HG02943 (cell line): ENCODE measurements at regions not wholly inside any gene's neighbourhood (a gene's known extent, or its start where the extent isn't known, plus 50 kb on each side); places are given as distances from the start of the nearest gene placed in this dataset.

Source experiments
- ATAC-seq: cut with Tn5 transposase; IDR thresholded peaks from one replicate; pipeline ENCODE4 v1.9.1; 2021; ENCODE audit warnings: mild to moderate bottlenecking, low read depth, moderate library complexity; ENCODE audit not compliant: unreplicated experiment

DNA sequence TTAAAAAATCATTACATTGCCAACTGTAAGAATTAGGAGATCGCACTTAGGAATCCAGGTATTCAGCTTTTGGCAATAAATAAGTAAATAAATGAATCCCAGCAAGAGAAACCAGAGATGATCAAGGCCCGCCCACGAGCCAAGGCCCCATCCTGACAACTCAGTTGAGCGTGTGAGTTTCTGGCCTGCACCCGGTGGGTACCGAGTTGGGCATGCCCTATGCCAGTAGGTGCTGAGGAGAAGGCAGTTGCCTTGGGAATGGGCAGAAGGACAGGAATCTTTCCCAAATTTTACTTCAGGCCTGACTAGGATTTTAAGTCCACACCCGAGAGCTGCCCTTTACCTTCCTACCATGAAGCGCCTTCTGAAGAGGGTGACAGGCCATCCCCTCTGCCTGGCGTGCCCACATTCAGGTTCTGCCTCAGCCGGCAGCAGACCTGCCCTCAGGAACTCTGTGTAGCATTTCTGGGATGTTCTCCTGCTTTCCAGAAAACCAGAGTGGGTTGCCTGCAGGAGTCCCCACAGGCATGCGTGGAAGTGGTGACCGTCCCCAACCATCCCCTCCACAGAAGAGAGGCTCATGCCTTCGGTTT, 99.3 kb upstream of the ALDH1A3 start:
- ATAC-seq: no peak

DNA sequence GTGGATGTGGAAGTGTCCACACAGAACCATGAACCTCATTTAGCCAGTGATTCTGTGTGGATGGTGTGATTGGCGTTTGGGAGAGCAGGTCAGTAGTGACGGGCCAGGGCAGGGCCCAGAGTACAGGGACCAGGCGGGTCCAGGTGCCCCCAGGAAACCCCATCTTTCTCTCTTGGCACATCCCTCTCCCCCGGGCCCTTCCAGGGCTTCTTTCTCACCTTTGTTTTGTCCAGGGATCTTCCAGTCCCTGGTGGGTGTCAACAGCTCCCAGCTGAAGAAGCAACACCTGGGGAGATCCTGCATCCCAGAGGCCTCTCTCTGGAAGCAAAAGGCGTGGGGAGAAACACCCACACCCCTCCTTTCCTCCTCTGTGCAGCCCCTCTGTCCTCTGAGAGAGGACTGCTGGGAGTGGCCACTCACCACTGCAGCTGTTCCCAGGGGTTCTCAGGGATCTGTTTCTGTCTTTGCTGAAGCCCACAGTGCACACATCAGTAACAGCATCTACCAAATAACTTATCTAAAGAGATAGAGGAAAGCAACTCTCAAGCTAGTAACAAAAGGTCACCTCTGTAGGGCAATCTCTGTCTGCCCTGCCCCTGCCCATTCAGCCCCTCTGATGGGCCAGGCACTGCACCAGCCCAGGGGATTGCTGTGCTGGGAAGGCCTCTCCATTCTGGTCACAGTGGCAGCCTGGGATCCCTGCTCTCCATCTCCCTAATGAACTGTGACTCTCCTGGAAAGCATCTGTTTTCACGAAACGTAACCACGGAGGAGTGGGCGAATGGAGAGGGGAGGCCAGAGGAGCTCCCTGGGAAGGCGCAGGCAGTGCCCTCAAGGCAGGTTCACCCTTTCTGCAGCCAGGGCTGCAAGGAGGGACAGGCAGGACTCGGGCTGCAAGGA, 98.3 kb upstream of the ALDH1A3 start:
- no peak for ATAC-seq

GRCh38 chr15:100781961-100782530, 97.6 kb upstream of the ALDH1A3 start:
- no peak for ATAC-seq

- no peak for ATAC-seq
Observed at GRCh38 chr15:100783291-100783690, 96.3 kb upstream of the ALDH1A3 start.

- ATAC-seq: no peak
Observed at GRCh38 chr15:100783760-100784492, 95.7 kb upstream of the ALDH1A3 start.

DNA sequence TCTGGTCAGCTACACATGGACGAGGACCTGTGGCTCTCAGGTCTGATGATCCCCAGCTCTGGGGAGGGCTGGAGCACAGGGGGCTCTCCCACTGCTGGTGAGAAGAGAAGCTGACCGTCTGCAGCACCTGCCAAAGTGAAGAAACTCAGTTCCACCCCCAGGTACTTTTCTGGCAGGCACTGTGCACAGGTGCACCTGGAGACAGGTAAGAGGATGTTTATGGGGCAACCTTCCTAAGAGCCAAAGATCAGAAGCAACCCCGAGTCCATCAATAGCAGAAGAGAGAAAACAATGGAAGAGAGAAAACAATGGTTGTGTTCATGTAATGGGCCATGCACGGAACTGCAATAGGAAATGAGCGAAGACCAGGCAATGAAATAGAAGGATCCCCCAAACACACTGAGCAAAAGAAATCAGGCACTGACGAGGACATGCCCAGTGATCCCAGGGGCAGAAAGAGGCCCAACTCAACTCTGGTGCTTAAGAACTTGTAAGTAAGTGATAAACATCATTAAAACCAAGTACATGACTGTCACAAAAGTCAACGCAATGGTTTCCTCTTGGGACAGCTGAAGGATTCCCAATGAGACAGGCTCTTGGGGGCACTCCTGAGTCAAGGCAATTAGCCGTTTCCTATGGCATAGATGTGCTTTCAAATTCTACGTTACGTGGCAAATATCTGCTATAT, 95.0 kb upstream of the ALDH1A3 start:
- ATAC-seq: no peak

DNA sequence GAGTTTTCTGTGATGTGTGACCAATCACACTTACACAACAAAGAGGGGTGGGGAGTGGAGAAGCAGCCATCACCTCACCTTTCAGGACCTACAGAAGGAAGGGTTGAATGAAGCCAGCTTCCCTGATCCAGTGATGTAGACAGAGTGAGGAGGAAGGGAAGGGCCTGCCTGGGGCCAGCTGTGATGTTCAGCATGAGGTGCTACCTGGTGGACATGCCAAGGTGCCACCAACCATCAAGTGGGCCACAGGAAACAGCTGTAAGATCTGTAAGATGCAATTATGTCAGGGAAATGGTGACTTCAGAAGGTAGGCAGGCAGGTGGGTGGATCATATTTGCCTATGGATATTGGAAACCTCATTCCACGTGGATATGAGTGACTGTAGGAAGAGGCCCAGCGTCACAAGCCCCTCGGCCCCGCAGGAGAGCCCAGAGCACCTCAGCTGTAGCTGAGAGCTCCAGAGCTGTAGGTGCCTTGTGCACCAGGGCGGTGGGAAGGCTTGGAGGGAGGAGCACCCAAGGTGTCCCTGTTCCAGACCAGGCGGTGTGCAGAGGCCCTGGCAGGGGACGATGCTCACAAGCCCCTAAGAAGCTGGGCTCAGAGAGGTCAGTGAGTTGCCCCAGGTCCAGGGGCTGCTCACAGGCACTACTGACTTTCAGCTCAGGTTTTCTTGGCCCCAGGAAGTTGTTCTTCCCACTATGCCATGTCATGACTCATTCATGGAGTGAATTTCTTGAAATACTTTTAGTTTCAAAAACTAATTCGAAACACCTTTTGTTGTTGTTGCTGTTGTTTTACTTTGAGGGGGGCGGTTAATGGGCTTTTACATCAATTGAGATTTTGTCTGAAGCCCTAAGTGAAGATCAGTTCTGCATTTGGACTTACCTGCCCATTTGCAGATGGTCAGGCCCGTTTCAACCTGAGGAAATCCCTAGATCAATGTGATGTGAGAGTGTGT, 94.2 kb upstream of the ALDH1A3 start:
- no peak for ATAC-seq

DNA sequence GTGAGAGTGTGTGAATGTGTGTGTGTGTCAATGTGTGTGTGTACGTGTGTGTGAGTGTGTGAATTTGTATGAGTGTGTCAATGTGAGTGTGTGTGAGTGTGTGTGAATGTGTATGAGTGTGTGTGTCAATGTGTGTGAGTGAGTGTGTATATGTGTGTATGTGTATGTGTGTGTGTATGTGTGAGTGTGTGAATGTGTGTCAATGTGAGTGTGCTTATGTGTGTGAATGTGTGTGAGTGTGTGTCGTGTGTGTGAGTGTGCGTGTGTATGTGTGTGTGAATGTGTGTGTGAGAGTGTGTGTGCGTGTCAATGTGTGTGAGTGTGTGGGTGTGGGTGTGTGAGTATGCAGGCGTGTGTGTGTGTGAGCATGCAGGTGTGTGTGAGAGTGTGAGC, 93.5 kb upstream of the ALDH1A3 start:
- ATAC-seq: no peak

DNA sequence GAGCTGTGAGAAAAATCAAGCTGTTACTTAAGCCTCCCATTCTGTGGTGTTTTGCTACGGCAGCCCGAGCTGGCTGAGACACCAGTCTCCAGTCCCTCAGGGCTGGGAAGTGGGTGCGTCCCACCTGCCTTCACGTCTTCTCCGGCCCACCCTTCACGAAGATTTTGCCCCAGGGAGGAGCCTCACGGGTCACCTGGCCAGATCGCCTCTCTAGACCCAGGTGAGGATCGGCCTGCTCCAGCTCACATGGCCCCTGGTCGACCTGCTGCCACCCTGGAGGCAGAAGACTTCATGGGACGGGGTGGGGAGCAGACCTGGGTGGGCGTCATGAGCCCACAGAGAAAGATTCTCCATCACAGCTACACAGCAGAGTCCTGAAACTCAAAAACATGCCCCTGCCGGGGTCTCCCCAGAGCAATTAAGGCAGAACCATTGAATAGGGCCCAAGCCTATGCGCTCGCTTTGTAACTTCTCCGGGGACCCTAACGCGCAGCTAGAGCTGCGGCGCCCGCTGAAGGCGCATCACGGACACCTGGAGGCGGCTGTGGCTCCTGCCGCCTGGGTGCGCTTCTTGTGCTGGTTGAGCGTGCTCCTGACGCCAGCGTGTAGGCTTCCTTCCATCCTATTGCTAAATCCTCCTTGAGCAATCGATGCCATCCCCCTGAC, 92.6 kb upstream of the ALDH1A3 start:
- no peak for ATAC-seq

DNA sequence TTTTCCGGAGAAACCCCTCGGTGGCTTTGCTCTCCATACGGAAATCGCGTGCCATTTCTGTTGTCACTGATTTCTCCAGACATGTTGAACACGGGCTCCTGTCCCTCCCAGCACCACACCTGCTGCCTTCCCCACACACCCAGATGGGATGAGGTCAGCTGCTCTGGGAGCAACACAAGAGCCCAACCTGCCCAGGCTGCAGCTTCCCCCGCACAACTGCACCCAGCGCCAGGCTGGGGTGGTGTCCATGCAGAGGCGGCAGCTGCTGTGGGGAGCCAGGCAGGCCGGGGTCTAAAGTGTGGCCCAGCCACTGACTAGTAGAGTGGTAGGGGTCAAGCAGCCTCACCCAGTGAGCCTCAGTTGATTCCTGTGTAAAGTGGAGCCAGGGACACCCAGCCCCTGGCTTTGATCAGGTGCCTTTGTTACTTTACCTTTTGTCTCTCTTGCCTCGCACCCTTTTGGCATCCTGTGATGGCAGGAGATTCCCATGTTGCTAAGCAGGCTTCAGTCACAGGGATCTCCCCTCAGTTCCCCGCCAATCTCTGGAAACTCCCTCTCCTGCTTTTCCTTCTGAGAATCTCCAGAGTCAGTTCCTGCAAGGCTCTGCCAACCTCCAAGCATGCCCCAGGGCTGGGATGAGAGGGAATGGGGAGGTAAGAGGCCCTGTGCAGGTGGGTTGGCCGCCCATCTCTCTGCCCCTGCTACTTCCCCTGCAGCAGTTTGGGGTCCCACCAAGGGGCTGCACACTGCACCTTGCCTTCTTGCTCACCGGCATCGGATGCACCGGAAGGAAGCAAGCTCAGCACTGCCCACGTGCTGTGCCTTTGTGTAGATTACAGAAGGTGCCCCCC, 91.8 kb upstream of the ALDH1A3 start:
- no peak for ATAC-seq

- ATAC-seq: no peak
Observed at GRCh38 chr15:100788418-100789105, 91.1 kb upstream of the ALDH1A3 start.

DNA sequence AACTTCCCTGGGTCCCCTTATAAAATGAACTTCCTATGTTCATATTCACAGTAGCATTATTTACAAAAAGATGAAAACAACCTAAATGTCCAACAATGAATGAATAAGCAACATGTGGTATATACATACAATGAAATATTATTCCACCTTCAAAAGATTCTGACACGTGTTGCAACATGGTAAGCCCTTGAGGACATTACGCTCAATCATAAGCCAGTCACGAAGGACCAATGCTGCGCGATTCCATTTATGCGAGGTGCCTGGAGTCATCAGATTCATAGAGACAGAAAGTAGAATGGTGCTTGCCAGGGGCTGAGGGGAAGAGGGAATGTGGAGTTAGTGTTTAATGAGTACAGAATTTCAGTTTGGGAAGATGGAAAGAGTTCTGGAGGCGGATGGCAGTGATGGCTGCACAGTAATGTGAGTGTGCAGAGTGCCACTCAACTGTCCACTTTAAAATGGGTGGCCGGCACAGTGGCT, 88.8 kb upstream of the ALDH1A3 start:
- no peak for ATAC-seq

GRCh38 chr15:100794008-100794407, 85.6 kb upstream of the ALDH1A3 start:
- ATAC-seq: no peak

DNA sequence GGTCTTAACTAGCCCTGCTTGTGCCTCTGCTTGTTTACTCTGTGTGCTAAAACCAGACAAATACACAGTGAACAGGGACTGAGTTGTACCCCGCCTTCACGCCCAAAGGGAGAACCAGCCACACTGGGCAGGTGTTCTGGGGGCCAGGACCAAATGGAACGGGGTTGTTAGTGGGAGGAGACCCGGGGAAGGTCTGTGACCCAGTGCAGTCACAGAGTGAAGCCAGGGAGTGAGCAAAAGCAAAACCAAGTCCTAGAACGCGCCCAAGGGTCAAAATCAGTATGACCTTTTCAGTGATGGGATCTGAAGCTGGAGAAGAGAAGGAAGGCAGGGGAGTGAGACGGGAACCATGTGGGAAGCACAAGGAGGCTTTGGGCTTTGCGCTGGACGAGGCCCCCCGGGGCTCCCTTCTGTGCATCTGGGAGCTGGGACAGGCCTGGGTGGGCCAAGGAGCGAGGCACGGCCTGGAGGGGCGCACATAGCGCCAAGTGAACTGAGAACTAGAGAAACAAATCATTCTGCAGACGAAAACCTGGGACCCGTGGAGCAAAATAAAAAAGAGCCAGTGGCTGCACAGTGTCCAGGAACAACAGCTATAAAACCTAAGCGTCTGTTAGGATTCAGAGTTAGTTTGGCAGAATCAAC, 78.3 kb upstream of the ALDH1A3 start:
- no peak for ATAC-seq

- no peak for ATAC-seq
Observed at GRCh38 chr15:100802421-100803170, 77.0 kb upstream of the ALDH1A3 start.

GRCh38 chr15:100803171-100803440, 76.5 kb upstream of the ALDH1A3 start:
- no peak for ATAC-seq
